GM19239 (cell line): ENCODE measurements at regions not wholly inside any gene's neighbourhood (a gene's known extent, or its start where the extent isn't known, plus 50 kb on each side); places are given as distances from the start of the nearest gene placed in this dataset.

ENCODE experiments used
- DNase-seq: peaks from one replicate; pipeline ENCODE4 v3.0.0; 2011; ENCODE audit warnings: low spot score; ENCODE audit not compliant: insufficient read length
- FAIRE-seq: peaks from 2 replicates; lab custom pipeline; 2011; peaks lifted over from hg19 to GRCh38; lab: Jason Lieb, UNC

DNA sequence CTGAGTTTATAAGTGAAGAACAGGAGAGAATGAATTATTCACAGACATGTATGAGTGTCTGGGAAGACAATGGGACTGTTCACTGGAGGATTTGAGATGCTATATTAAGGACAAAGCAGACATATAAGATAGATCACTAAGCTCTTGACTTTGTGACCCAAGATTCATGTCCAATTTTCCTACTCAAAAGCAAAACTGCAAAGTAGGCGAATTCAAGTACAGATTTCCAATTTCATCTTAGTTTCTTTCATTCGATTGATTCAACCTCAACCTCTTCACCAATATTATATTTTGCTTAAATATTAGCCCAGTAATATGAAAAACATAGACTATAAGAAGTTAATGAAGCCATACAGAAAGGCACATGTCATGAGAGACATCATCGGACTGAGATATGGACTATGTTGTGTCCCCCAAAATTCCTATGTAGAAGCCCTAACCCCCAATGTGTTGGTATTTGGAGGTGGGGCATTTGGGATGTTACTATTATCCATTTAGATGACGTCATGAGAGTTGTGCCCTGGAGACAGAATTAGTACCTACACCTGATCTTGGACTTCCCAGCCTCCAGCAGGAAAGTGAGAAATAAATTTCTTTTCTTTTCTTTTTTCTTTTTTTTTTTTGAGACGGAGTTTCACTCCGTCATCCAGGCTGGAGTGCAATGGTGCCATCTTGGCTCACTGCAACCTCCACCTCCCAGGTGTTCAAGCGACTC is 353.7 kb upstream of the AKR1E2 start:
- FAIRE-seq (no peak), DNase-seq (no peak)

DNA sequence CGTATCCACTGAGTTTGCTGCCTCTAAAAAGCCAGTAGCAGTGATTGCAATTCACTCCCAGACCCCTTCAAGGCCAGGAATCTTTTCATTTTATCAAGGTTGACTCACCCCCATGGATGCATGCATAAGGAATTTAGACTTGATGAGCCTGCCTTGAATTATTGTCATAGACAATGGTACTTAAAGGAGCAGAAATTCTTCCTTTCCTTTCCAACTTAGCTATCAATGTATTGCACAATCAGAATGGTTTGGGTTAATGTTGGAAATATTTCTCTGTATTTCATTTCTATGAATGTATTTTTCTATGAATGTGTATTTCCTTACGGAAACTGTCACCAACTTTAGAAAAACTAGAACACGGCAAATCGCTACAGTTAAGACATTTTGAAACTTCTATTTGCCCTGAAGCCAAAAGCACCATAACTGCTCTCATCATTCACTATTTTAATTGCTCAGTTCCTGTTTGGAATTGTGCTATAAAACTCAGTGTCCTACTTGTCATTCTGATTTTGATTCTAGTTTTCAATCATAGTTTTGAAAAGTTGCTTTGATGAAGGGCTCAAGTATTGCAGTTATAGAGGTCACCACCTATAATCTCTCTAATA is 355.7 kb upstream of the AKR1E2 start:
- FAIRE-seq = no peak
- no peak for DNase-seq

DNA sequence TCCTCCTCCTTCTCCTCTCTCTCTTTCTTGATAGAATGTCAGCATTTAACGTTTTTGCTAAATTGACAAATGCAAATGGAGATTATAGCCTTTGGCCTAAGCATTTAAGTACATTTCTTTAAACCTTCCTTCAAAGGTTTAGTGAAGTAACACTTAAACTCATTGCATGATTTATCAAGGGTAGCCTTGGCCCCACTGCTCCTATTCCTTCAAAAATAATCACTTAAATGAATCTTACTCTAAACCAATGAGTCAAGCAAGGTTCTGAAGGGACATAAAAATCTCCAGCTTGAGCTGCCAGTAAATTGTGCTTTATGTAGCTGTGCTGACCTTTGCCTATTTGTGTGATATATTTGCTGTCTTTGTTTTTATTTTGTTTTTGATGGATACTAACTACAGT is 358.5 kb upstream of the AKR1E2 start:
- no peak for DNase-seq
- FAIRE-seq = no peak

DNA sequence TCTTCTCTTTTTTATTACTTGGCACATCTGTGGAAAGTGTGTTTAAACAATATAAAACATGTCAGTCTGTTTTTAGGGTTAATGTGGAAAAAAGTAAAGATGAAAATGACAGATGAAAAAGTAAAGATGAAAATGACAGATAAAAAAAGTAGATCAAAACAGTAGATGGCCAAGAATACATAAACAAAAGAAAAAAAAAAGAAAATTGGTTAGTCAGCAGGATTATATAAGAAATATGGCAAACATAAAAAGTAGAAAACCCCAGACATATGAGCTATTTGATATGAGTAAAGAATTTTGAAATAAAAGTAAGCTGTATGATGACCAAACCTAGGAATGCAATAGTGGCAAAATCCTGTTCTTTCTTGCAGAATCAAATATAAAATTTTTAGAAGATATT is 365.7 kb upstream of the AKR1E2 start:
- FAIRE-seq (no peak), DNase-seq (no peak)

DNA sequence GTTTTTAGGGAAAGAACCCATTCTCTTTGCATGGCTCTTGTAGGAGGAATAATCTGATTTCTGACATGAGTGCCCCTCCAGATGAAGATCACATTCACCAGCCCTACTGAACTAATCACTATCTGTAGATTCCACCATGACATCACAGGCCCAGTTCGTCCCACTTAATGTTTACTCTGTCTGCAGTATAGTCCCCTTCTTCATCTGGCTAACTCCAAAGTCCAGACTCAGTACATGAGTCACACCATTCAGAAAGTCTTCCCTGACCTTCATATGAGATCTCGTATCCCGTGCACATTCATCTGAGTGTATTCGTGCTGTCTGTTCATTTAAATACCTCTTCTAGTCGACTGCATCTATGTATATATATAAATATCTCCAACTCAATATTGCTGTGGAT is 366.5 kb upstream of the AKR1E2 start:
- FAIRE-seq (no peak), DNase-seq (no peak)

DNA sequence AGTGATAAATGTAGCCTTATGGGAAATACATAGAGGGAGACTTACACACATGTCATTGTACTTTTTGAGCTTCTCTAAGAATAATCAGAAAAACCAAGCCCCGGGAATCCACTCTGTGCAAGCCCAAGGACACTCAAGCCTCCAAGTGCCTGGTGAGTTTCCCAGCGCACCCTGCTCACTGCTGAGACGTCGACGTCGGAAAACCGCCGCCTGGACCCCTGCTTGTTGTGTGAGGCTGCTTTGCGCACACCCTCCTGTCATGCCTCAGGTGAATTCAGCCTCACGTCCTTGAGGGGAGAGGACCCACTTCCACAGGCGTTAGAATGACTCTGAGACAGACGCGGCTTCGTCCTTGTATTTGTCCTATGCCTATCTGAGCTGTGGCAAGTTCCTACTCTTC is 368.4 kb upstream of the AKR1E2 start:
- DNase-seq (no peak), FAIRE-seq (no peak)

DNA sequence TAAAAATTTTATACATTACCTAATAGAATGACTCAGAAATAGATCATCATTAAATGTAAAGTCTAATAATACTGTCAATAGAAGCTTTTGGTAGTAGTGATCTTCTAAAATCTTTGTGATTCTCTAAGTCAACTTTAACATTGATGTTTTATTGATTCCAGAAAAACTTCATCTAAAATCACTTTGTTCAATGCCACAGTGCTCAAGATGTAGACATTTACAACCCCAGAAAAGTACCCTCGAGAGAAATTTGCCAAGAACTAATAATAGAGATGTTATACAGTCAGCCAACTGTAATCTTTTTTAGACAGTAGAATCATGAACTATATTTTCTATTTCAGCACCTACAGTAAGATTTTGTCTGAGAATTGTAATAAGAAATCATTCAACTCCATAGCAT is 369.2 kb upstream of the AKR1E2 start:
- no peak for DNase-seq
- no peak for FAIRE-seq

DNA sequence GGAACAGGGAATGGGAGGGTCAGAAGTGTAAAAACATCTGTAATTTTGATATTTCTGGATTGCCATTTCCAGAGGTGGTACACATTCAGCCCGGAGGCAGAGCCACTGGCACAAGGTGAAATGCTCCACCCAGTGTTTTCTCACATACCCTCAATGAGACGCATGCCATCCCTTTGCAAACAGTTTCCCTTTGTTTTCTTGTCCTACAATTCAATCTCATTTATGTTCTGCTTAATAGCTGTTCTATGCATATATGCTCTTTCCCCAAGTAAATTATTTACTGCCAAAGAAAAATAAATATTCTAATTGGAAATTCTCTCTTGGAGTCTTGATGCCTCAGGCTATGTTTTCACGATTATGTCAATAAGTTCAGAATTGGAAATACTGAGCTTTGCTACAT is 369.7 kb upstream of the AKR1E2 start:
- no peak for FAIRE-seq

DNA sequence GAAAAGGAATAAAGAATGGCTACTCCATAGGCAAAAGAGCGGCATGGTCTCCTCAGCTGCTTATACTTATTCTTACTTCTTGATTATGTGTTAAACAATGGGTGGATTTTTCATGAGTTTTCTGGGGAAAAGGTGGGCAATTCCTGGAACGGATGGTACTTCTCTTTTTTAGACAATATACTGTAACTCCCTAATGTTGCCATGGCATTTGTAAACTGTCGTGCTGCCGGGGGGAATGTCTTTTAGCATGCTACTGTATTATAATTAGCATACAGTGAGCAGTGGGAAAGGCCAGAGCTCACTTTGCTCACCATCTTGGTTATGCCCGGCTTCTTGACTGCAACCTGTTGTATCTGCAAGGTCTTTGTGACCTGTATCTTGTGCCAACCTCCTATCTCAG is 372.1 kb upstream of the AKR1E2 start:
- DNase-seq (no peak), FAIRE-seq (no peak)

More for the DNA sequence above, 369.7 kb upstream of the AKR1E2 start:
- no peak for DNase-seq

DNA sequence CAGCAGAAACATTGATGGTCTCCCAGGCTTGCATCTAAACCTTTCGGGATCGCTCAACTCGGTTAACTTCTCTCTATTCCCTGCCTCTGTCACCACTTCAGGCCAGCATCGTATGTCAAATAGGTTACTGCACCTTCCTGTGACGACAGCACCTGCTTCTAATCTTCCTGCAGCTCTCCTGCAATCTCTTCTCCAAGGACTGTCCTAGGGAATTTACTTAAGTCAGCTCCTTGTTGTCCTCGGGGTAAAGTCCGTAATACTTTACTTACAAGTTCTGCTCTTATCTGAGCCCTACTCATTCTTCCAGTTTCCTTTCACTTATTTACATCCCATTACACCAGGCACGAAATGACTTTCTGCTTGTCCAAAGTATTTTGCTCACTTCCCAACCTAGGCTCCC is 372.7 kb upstream of the AKR1E2 start:
- DNase-seq = no peak
- no peak for FAIRE-seq

DNA sequence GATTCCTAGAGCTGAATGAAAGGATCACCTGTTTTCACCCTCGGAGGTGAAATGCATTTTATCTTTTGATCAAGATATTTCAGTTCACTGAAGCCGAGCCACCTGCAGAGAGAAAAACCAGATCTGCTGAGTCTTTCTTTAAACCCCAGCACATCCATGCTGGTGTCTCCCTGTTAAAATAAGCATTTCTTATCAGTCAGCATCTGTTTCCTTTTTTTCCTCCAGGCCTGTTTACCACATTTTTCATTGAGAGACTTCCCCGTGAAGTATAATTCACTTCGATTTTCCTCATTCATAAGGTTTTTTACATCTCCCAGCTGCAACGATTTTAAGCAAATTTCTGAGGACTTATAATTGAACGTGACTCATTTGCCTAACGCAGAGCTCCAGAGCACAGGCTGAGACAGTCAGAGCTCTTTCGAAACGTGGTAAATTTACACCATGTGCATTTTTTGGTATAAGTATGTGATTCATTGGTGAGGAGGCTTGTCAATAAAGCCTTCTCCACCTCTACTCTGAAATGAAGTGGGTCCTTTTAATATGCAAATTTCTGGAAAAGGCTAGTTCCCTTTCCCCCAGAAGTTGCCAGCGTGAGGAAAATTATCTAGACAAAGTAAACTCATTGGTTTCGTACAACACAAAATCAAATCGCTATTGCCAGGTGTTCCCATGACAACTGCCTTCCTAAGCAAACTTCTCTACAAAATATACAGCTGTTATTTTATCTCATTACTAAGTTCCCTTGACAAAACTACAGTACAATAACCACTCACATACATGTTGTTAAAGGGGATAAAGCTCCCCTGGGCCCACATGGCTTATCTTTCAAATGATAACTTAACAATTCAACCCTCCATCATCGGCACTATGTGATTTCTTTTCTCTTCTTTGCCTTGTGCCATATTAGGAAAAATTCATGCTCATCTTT is 374.8 kb upstream of the AKR1E2 start:
- FAIRE-seq (no peak), DNase-seq (no peak)

DNA sequence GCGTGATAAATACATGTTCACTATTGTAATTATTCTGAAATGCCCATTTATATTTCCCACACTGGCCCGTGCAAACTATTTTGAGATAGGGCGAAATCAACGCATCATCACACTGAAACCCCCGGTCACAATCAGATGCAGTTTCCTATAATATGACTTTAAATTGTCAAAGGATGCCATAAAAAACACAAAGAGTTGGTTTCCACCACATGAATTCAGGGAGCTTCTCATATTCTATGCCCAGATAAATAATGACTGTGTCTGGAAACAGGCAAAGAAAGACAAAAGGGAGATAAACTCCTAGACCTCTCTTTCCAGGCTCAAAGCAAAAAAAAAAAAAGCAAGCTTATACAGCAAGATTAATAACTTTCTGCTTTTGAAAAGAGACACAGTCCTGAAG is 375.8 kb upstream of the AKR1E2 start:
- FAIRE-seq = no peak
- no peak for DNase-seq

DNA sequence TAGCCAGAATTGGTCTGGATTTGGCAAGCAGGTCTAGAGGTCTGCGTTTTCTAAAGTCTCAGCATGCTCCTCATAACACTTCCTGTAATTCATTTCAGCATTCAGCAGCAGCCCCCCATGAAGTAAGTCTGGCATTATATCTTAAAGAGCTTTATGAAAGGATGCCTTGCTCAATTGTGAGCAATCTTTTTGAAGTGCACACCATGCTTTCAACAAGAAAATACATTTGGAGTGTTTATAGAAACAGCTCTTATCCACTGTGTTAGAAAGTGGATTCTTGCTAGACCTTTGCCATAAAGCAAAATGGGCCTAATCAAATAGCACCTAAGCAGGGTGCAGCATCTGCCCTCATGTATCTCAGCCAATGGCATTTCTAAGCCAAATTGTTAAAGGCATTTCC is 378.0 kb upstream of the AKR1E2 start:
- no peak for DNase-seq
- FAIRE-seq = no peak

DNA sequence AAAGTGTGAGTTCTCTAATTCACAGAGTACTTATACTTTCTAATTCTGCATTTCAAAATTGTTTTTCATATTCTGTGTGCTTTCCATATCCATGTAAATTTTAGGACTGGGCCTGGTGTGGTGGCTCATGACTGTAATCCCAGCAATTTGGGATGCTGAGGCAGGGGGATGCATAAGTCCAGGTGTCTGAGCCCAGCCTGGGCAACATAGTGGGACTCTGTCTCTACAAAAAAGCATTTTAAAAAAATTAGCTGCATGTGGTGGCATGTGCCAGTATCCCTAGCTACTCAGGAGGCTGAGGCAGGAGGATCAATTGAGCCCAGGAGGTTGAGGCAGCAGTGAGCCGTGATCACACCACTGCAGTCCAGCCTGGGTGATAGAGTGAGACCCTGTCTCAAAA is 382.6 kb upstream of the AKR1E2 start:
- DNase-seq = no peak
- no peak for FAIRE-seq

DNA sequence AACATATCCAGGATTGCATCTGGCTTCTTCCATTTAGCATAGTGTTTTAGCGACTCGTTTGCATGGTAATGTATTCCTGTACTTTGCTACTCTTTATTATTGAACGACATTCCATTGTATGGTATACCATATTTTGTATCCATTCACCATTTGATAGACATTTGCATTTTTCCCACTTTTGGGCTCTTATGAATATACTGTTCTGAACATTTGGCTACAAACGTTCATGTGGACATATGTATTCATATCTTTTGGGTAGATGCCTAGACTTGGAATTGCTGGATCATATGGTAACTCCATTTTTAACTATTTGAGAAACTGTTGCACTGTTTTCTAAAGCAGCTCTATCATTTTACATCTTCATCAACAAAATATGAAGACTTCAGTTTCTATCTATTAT is 383.7 kb upstream of the AKR1E2 start:
- DNase-seq (no peak), FAIRE-seq (no peak)

DNA sequence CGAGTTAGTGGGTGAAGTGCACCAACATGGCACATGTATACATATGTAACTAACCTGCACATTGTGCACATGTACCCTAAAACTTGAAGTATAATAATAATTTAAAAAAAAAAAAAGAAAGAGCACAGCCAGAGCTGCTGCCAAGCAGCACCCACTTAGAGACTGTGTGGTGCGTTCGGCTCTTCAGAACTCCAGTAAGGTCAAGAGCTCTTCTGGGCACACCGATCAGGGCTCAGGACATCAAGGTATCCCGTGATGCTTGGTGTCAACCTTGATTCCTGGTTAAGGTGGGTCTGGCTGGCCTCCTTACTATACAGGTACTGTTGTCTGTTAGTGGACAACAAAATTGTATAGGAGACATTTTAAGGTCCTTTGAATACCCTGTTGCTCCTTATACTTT is 385.7 kb upstream of the AKR1E2 start:
- no peak for FAIRE-seq

DNA sequence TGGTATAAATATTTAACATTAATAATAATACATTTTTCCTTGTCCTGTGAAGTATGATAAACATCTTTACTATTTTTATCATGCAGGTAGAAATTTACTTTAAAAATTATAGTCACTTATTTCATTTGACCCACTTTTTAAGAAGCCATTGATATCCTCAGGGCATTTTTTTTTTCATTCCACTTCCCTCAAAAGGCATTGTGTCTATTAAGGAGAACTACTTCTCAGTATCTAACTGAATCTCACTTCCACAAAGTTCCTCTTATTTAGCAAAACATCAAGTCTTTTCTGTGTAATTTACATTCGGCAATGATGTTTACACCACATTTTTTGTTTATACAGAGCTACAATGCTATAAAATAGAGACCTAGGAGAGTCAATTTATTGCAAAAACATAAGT is 388.2 kb upstream of the AKR1E2 start:
- DNase-seq (no peak), FAIRE-seq (no peak)

More for the DNA sequence above, 385.7 kb upstream of the AKR1E2 start:
- no peak for DNase-seq

DNA sequence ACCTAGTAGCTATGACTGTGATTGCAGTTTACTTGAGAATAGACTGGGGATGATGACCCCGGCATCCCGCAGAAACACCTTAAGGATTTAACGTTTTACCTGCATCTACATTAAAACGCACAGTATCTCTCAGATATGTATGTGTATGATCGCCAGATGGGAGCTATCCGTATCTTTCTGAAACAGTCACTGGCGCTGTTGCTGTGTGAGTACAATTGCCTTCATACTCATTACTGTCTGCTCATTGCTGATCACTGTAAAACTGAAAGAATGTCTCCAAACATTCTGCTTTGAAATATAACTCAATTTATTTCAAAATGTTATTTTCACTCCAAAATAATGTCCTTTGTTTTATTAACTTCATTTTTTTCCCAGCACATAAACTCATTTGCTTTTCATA is 388.9 kb upstream of the AKR1E2 start:
- FAIRE-seq (no peak), DNase-seq (no peak)

DNA sequence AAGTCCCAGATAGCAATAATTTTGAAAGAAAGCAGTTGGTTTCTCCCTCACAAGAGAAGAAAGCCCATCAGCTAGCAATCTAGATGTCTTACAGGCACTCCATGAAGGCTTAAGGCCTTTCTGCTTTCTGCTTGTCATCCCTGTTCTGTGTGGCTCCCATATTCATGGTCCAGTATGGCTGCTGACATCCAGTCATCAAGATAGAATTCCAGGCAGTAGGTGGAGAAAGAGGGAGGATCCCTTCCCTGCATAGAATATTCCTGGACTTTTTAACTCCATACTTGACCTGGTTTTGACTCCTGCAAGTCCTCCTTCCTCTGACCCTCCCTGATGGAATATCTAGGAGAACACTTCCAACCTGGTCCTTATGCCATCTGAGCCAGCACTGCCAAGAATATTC is 389.9 kb upstream of the AKR1E2 start:
- DNase-seq (no peak), FAIRE-seq (no peak)

DNA sequence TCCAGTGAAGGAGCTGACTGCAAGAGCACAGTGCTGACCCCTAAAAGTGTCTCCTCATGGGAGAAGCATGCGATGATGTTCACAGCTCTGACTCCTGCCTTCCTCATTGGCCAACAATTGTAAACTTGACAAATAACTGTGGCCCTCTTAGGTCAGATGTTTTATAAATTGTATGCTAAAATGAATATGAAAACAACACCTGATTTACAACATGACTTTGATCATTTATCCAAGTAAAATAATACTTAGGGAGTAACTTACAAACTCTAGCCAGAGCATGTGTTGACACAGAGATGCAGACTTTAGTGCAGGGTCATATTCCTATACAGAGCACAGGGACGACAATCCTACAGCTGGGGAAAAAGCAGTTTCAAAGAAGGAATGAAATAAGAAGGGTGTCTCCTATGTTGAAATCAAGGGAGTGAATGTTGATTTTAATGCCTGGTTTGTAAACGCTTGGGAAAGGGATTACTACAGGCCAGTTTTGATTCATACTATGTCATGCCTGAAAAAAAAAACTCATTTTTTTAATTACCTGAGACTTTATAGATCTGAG is 391.4 kb upstream of the AKR1E2 start:
- FAIRE-seq (no peak), DNase-seq (no peak)

DNA sequence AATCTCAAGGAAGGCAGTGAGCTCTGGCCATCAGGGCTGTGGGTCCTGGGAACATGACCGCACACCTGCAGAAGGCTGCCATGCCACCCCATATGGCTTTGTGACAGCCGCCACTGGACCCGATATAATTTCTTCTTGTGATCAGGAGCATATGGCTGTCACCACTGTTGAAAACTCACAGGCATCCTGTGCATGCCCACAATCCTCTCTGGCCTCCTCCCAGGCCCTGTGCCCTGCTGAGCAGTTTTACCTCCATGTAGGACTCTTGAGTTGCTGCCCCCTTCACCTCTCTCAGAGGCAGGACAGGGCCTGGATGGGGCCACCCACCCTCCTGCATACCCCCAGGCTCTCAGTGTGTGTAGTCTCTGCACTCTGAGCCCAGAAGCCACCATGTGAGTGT is 391.9 kb upstream of the AKR1E2 start:
- no peak for DNase-seq
- no peak for FAIRE-seq
